ENCODE measurements at regions not wholly inside any gene's neighbourhood (a gene's known extent, or its start where the extent isn't known, plus 50 kb on each side); places are given as distances from the start of the nearest gene placed in this dataset.

GRCh38 chr3:27578032-27578431, 93.8 kb upstream of the SLC4A7 start:
- Histone ChIP-seq H3K27me3 (no peaks in the 10 kb centered on the region), H3K4me1 (ENCODE audit: control insufficient read depth in 1 of 2, insufficient read depth in 1 of 2, low read depth in 1 of 2, low read length in 1 of 2) (no peaks in the 10 kb centered on the region), H3K9me3 (no peaks in the 10 kb centered on the region), H3K4me3 (ENCODE audit: low read depth in 1 of 2, low read length in 1 of 2) (no peak overlapping the region), H3K36me3 (no peaks in the 10 kb centered on the region), H3K27ac (no peak overlapping the region)
- TF ChIP-seq CTCF (IDR thresholded peaks at IDR 0.05) = no peak

GRCh38 chr3:27577504-27577903, 93.3 kb upstream of the SLC4A7 start:
- H3K9me3 ChIP-seq = no peaks in the 10 kb centered on the region
- H3K4me1 ChIP-seq (ENCODE audit: control insufficient read depth in 1 of 2, insufficient read depth in 1 of 2, low read depth in 1 of 2, low read length in 1 of 2) = no peaks in the 10 kb centered on the region
- H3K27ac ChIP-seq = no peak overlapping the region
- no peaks in the 10 kb centered on the region for H3K27me3 ChIP-seq
- no peaks in the 10 kb centered on the region for H3K36me3 ChIP-seq
- H3K4me3 ChIP-seq (ENCODE audit: low read depth in 1 of 2, low read length in 1 of 2) = no peak overlapping the region
- TF ChIP-seq CTCF (IDR thresholded peaks at IDR 0.05) = no peak

- Histone ChIP-seq H3K4me1 (ENCODE audit: control insufficient read depth in 1 of 2, insufficient read depth in 1 of 2, low read depth in 1 of 2, low read length in 1 of 2) (no peaks in the 10 kb centered on the region), H3K36me3 (no peaks in the 10 kb centered on the region), H3K4me3 (ENCODE audit: low read depth in 1 of 2, low read length in 1 of 2) (no peak overlapping the region), H3K27ac (no peak overlapping the region), H3K27me3 (no peaks in the 10 kb centered on the region), H3K9me3 (no peaks in the 10 kb centered on the region)
- TF ChIP-seq CTCF (IDR thresholded peaks at IDR 0.05) = no peak
Observed at GRCh38 chr3:27576171-27576570, 92.0 kb upstream of the SLC4A7 start.

- H3K4me1 ChIP-seq (ENCODE audit: control insufficient read depth in 1 of 2, insufficient read depth in 1 of 2, low read depth in 1 of 2, low read length in 1 of 2) = no peaks in the 10 kb centered on the region
- no peak overlapping the region for H3K4me3 ChIP-seq (ENCODE audit: low read depth in 1 of 2, low read length in 1 of 2)
- no peak for TF ChIP-seq CTCF (IDR thresholded peaks at IDR 0.05)
- H3K27me3 ChIP-seq = no peaks in the 10 kb centered on the region
- no peak overlapping the region for H3K27ac ChIP-seq
- no peaks in the 10 kb centered on the region for H3K36me3 ChIP-seq
- H3K9me3 ChIP-seq = no peaks in the 10 kb centered on the region
Observed at GRCh38 chr3:27575499-27575898, 91.3 kb upstream of the SLC4A7 start.

GRCh38 chr3:27574438-27574795, 90.2 kb upstream of the SLC4A7 start:
- H3K4me1 ChIP-seq (ENCODE audit: control insufficient read depth in 1 of 2, insufficient read depth in 1 of 2, low read depth in 1 of 2, low read length in 1 of 2) = no peaks in the 10 kb centered on the region
- no peaks in the 10 kb centered on the region for H3K36me3 ChIP-seq
- no peaks in the 10 kb centered on the region for H3K27me3 ChIP-seq
- H3K4me3 ChIP-seq (ENCODE audit: low read depth in 1 of 2, low read length in 1 of 2) = no peak overlapping the region
- H3K27ac ChIP-seq = no peak overlapping the region
- no peaks in the 10 kb centered on the region for H3K9me3 ChIP-seq
- no peak for TF ChIP-seq CTCF (IDR thresholded peaks at IDR 0.05)

- no peak overlapping the region for H3K4me3 ChIP-seq (ENCODE audit: low read depth in 1 of 2, low read length in 1 of 2)
- TF ChIP-seq CTCF (IDR thresholded peaks at IDR 0.05) = no peak
- H3K4me1 ChIP-seq (ENCODE audit: control insufficient read depth in 1 of 2, insufficient read depth in 1 of 2, low read depth in 1 of 2, low read length in 1 of 2) = no peaks in the 10 kb centered on the region
Observed at GRCh38 chr3:27573780-27574437, 89.7 kb upstream of the SLC4A7 start.

More at GRCh38 chr3:27573780-27574437, 89.7 kb upstream of the SLC4A7 start:
- Histone ChIP-seq H3K36me3 (no peaks in the 10 kb centered on the region), H3K9me3 (no peaks in the 10 kb centered on the region), H3K27me3 (no peaks in the 10 kb centered on the region), H3K27ac (no peak overlapping the region)

Data from neutrophil (primary cell).